Islet of Langerhans (tissue), 1 donor: ENCODE measurements at regions not wholly inside any gene's neighbourhood (a gene's known extent, or its start where the extent isn't known, plus 50 kb on each side); places are given as distances from the start of the nearest gene placed in this dataset.
"Not testable (repeated sequence)": the region's sequence is repeated elsewhere in the genome, so short reads cannot be mapped to it uniquely, and the experiment has no call there.

Experiments
- FAIRE-seq: peaks from one replicate; lab custom pipeline; 2011; peaks lifted over from hg19 to GRCh38; lab: Jason Lieb, UNC

DNA sequence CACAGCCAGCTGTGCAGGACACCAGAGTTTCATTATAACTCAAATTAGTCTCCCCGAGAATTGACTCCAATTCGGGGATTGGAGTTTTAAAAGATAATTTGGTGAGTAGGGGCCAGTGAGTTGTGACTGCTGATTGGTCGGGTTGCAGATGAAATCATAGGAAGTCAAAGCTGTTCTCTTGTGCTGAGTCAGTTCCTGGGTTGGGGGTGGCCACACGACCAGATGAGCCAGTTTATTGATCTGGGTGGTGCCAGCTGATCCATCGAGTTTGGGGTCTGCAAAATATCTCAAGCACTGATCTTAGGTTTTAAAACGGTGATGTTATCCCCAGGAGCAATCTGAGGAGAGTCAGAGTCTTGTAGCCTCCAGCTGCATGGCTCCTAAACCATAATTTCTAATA, 82.7 kb upstream of the SLC66A3 start:
- no peak for FAIRE-seq

DNA sequence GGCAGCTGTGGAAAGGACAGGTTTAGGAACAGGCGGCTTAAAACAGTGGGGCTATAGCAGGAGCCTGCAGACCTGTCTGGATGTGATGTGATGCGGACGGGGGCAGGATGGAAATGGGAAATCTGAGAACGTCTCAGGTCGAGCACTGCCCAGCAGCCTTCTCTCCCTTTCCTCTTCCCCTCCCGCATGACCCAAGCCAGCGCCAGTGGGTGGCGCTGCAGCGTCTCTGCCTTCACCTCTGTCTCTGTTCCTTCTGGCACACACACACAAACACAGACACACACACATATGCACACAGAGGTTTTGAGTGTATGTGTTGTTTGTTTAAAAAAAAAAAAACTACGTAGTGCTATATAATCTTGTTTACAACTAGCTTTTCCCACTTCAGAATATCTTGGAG, 82.0 kb upstream of the SLC66A3 start:
- FAIRE-seq, result no peak

DNA sequence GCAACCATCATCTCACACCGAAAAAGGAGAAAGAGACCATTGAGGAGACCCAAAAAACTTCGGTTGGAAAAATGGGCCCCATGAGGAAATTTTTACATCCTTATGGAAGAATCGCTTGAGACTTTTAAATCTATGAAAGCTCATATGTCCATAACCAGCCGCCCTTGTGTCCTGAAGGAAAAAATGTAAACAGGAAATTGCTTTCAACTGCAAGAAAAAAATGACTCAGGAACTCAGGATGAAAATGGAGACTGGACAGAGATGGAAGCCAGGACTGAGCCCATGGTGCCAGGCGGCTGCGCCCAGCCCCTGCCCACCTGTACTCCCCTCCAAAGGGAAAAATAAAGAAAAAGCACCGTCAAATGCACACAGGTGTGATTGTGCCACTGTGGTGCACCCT, 81.5 kb upstream of the SLC66A3 start:
- no peak for FAIRE-seq

DNA sequence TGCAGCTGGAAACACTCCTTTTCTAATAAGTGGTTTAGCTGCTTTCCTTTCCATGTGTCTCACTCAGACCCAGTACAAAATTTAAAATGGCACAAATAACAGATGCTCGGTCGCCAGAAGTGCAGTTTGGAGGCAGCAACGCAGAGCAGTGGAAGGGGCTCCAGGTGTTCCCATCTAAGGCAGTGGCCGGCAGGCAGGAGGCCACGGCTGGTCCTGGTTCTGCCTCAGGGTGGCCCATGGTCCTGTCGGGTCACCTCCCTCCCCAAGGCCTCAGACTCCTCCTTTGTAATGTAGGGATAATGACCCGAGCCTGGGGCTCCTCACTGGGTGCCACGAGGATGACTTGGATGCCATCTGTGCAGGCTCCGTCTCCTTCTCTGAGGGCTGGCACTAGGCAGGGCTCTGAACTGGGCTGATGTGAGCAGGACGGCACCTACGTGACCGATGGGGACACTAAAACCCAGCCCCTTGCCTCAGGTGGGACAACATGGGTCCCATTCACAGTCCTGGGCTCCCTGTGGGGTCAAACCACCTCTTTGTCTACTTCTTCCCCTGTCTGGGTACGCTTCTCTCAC, 80.9 kb upstream of the SLC66A3 start:
- FAIRE-seq, result no peak

DNA sequence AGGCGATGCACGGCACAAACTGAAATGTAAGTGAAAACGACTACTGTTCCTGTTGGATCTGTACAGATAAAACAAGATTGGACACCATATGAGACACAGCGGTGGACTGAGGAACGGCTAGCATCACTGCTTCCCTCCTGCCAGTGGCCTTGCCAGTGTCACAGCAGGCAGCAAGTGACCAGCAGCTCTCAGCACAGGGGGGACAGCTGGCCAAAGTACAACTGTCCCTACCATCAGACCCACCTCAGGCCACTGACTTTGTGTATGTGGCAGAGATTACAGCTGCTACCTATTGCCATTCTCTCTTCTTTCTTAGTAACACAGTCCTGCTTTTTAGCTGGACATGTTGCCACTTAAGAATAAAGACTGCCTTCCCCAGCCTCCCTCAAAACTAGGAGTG, 80.0 kb upstream of the SLC66A3 start:
- FAIRE-seq, result no peak

DNA sequence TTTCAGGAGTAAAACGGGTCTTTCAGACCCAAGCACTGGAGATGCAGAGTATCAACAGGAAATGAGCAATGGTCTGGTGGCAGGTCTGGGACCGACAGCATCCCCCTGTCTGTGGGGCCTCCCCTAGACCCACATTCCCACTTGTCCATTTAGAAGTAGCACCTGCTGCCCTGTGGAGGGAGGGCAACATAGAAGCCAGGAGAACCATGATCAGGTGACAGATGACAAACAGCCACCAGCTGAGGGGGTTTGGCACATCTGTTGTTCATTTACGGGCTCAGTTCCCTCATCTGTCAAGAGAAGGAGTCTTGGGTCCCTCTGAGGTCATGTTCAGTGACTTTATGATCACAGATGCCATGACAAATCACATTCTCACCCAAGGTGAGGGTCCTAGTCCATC, 77.9 kb upstream of the SLC66A3 start:
- no peak for FAIRE-seq

DNA sequence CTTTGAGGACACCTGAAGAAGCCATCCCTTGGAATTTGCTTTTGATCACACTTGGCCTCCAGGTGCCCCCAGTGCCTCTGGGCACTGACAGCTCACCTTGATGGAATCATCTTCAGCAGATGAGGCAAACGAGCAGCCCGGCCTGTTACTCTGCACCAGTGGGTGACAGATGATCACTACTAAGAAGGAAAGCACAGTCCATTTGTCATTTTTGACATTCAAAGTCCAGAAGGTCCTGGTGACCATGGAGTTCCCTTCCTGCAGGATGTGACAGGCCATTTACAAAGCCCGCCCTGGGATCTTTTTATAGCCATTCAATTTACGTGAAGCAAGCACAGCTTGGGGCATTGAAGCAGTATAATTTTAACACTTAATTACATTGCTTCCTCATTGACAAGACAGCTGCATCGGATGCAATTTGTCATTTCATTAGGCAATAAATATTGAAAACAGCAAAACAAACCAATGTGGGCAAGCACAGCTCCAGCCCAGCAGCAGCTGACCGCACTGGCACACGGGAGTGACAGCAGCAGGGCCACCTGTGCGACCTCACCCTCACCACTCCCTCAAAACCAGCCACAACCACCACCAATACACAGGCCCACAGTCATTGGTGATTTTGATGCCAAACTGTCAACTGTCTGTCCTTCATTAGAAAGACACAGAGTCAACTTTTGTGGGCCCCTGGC, 76.0 kb upstream of the SLC66A3 start:
- FAIRE-seq, result peak; percentile 13

DNA sequence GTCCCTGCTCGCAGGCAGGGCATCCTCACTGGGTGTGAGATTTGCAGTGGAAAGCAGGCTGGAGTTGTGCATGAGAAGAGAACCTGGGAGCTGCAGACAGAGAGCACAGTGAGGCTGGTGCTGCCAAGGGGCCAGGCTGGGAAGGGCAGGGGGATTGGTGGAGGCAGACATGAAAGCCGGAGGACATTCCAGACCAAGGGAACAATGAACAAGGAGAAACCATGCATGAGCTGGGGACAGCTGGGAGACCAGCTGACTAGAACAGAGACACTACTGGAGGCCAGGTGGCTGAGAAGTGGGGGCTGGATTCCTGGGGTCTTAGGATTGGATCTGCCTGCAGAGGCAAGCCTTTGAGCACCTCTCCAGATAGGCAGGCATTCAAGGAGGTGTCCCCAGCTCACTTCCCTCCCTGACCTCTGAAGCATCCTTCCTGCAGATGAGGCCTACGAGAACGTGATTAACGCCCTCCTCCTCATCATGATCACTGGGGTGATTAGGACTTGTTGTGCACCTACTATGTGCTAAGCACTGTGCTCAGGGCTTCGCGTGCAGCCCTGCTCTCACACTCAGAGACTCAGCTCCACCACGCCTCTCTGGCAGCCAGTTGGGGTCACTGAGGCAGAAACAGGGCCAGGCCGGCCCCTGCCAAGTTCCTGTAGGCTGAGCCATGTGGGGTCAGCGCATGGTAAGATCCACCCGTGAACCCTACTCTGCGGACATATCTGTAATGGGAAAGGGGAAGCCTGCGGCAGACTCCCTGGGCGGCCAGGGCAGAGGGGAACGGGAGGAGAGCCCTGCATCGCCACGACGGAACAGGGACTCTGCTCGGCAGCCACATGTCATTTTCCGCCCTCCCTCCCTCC, 74.8 kb upstream of the SLC66A3 start:
- FAIRE-seq, result no peak

DNA sequence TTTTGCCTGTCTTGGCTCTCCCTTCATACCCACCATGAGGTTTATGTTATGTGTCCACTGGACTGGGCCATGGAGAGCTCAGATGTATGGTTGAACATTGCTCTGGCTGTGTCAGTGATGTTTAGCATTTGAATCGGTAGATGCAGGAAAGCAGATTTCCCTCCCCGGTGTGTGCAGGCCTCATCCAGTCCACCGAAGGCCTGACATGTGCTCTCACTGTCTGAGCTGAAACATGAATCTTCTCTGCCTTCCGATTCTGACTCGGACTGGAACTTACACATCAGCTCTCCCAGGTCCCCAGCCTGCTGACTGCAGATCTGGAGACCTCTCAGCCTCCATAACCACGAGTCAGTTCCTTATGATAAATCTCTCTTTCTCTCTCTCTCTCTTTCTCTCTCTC, 72.4 kb upstream of the SLC66A3 start:
- FAIRE-seq, result no peak

DNA sequence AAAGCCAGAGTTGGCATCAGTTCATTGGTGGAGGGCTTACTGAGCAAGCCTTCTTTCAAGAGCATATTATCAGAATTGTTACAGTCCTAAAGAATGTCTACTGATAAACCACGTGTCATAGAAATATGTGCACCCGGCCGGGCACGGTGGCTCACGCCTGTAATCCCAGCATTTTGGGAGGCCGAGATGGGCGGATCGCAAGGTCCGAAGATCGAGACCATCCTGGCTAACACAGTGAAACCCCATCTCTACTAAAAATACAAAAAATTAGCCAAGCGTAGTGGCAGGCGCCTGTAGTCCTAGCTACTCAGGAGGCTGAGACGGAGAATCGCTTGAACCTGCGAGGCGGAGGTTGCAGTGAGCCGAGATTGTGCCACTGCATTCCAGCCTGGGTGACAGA, 66.4 kb upstream of the SLC66A3 start:
- FAIRE-seq, result not testable (repeated sequence)

DNA sequence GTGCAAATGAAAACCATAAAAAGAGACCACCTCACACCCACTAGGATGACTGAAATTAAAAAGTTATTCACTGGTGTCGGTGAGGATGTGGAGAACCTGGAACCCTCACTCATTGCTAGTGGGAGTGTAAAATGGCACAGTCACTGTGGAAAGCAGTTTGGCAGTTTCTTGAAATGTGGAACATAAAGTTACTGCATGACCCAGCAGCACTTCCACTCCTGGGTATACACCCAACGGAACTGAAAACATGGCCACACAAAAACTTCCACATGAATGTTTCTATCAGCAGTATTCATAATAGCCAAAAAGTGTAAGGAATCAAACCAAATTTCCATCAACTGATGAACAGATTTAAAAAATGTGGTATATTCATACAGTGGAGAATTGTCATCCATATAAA, 65.1 kb upstream of the SLC66A3 start:
- FAIRE-seq, result no peak

DNA sequence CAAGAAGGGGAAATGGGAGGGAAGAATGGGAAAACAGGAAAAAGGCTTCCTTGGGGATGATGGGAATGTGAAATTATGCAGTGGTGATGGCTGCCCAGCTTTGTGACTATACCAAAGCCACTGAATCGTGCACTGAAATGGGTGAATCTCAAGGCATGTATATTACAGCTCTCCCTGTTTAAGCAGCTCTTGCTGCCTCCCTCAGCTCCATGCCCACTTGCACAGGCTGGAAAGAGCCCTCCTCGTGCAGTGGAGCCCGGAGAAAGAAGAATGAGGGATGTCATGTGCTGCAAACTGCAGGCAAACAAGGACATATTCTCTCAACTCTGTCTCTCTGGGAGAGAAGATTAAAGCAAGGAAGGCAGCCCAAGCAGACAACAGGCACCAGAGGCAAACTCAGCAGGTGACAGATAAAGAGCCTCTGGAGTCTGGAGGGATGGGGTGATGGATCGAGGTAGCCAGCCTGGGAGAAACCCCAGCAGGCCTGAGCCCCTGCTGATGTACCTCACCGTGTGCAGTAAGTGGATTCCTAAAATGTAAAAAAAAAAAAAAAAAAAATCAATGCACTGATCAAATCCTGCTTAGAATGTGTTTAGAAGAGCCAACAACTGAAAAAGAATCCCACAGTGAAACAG, 62.4 kb upstream of the SLC66A3 start:
- FAIRE-seq, result no peak

DNA sequence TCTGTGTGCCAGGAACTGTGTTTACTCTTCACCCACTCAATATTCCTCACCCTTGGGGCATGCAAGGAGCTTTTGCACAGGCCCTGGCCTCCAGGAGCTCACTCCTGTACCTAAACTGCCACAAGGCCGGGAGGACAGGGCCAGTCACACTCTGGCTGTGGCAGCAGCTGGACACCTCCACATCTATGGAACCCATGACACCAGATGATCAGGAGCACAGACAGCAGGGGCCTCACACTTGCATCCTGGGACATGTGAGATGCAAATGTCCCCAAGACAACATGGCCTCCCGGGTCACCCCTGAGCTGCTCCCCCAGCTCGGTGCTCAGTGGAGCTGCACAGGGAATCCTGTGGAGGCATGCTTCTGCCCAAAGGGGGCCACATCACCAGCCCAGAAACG, 61.8 kb upstream of the SLC66A3 start:
- no peak for FAIRE-seq

DNA sequence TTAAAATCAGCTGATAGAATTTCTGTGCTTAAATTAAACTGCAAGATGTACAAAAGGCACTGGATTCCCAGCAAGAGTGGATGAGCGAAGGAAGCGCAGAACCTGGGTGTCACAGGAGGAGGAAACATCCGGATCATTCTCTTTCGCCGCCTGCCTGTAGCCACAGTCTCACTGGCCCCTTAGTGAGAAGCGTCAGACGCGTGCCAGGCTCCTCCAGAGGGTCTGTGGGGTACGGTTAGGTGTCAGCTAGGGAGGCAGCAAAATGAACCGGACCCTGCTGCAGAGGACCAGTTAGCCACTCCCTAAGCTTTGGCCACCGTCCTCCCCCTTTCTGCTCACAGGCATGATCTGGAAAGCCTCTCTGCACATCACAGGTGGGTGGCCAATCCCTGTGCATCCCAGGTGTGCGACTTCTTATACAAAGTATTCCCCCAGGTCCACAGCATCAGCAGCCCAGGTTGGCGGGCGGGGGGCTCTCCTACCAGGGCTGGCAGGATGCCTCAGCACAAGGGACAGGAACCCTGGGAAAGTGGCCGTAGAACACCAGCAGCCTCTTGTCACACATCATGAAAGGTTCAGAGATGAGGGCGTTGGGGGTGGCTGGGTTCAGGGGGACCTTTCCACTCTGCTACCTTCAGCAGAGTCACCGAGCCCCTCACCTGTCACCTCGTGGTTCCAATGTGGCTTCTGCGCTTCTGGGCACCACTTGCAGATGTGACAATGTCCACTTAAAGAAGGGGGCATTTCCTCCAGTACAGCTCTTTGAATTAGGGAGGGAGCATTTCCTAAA, 61.1 kb upstream of the SLC66A3 start:
- no peak for FAIRE-seq

DNA sequence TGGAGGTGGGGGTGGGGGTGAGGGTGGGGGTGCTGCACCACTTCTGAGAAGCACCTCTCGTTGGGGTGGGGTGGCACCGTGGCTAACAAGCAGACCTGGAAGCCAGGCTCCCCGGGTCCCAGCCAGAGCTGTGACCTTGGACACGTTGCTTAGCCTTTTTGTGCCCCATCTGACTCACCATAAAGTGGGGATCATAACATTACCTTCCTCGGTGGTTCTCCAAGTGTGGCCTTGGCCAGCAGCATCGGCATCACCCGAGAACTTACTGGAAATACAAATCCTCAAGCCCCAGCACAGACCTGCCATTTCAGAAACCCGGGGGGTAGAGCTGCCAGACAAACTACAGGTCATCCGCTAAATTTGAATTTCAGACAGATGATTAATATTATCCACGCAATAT, 58.7 kb upstream of the SLC66A3 start:
- FAIRE-seq, result no peak

DNA sequence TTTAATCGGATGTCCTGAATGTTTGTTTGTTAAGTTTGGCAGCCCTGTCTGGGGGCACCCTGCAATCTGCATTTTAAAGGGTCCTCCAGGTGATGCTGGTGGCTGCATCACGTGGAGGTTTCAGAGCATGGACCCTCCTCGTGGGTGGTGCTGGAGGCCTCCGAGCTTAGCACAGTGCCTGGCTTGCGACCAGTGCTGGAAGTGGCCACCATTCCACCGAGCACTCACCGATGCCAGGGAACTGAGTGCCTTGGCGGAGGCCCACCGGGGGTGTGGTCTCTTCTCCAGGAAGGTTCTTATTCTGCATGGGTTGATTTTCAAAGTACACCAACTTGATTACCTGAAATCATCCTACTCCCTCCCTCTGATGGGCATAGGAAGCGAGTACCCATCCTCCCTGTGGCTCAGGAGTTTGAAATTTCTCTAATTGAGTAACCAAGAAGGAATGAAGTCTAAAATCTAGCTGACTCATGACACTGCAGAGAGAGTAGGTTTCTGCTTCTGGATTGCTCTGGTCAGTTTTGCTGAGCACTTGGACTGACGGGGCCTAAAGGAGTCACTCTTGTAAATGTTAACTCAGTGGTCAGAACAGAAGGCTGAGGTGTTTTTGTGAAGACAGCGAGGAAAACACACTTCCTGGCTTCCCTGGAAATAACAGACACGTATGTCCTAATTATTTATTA, 58.1 kb upstream of the SLC66A3 start:
- FAIRE-seq, result no peak

DNA sequence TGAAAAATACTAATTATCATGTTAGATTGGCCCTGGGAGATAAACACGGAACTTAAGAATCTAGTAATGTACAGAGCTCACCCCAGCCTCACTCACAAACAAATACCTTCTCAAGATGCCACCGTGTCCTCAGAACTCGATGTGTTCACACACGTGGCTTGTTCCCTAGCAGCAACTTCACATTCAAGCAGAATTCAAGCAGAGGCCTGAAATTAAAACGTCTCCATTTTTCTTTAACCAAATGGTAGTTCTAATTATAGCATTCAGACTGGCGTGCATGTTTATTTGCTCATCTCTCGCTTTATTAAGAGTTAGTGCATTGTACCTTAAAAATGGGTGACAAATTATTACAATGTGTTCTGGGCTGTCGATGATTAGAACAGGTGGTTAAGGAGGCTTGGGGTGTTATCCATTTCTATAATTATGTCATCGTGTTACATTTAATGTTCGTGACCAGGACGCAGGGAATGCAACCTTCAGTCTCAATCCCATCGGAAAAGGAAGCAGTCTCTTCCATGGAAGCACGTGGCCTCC, 57.3 kb upstream of the SLC66A3 start:
- no peak for FAIRE-seq

DNA sequence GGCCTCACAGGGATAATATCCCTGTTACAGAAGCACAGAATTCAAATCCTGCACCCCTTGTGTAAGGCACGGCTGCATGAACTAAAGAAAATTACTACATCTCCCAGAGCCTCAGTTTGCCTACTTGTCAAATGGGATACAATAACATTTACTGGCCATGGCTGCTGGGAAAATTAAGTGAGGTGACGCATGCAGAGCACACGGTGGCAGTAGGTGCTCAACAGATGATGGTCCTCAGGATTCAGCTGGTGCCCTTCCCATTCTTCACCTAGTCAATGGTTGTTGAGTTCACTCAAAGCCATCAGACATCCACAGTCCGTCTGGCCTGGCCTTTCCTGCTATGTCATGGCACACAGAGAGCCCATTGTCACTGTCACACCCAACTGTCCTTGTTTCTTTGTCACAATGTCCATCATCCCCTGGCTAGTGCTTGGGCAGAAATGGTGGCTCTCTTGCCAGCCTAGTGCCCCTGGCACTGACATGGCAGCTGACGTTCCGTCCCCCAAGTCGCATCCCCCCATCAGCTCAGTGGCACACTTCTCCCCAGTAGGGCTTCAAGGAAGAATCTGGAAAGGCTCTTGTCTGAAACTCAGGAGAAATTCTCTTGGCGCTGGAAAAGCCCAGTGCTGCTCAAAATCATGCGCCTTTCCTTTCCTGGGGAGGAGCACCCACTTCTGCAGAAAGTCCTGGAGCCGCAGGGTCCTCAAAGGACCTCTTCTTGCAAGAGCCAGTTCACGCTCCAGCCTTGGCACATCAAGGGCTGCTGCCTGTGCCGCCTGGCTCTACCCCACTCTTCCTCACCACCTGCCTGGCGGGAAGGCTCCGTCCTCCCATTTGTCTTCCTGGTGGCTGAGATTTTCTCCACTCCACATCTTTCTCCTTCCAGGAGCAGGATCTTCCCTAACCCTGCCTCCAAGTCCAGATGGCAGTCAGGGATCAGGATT, 55.9 kb upstream of the SLC66A3 start:
- FAIRE-seq, result no peak

DNA sequence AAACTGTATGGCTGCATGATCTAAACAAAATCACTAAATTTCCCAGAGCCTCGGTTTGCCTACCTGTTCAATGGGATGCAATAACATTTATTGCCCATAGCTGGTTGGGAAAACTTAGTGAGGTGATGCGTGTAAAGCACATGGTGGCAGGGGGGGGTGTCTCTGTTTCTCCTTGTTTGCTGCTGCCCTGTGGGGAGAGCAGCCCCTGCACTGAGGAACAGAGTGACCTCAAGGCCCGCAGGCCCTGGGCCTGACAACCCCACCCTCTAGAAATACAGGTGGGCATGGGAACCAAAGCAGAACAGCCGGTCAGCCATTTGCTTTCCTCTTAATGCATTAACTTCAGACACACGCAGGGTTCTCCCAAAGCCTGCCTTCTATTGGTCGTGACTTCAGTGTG, 55.1 kb upstream of the SLC66A3 start:
- no peak for FAIRE-seq

DNA sequence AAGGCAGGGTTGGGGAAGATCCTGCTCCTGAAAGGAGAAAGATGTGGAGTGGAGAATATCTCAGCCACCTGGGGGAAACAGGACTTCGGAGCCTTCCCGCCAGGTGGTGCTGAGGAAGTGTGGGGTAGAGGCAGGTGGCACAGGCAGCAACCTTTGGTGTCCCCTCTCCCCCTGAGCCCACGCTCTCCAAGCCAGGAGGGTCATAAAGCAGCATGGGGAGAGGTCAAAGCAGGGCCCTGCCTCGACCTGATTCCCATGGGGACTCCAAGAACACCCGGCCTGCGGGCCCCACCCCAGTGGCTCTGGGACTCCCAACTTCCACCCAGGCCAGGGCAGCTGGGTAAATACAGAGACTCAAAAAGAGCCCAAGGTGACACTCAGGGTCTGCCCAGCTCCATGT, 54.3 kb upstream of the SLC66A3 start:
- FAIRE-seq, result no peak
